ENCODE measurements at regions not wholly inside any gene's neighbourhood (a gene's known extent, or its start where the extent isn't known, plus 50 kb on each side); places are given as distances from the start of the nearest gene placed in this dataset.
"Not testable (repeated sequence)": the region's sequence is repeated elsewhere in the genome, so short reads cannot be mapped to it uniquely, and the experiment has no call there.

DNA sequence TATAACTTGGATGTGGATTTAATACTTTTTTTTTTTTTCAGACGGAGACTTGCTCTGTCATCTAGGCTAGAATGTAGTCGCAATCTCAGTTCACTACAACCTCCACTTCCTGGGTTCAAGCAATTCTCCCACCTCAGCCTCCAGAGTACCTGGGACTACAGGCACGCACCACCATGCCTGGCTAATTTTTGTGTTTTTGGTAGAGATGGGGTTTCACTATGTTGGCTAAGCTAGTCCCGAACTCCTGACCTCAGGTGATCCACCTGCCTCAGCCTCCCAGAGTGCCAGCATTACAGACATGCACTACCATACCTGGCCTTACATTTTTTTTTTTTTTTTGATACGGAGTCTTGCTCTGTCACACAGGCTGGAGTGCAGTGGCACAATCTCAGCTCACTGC is 85.6 kb upstream of the BTN3A2 start:
- not testable (repeated sequence) for H3K9me3 Mint-ChIP-seq; H3K27me3 Mint-ChIP-seq; H3K27ac Mint-ChIP-seq; H3K4me3 Mint-ChIP-seq; H3K36me3 Mint-ChIP-seq (ENCODE audit: low read depth)
- peaks cover 29% of the 10 kb centered on the region for H3K4me1 Mint-ChIP-seq (ENCODE audit: low read depth)

DNA sequence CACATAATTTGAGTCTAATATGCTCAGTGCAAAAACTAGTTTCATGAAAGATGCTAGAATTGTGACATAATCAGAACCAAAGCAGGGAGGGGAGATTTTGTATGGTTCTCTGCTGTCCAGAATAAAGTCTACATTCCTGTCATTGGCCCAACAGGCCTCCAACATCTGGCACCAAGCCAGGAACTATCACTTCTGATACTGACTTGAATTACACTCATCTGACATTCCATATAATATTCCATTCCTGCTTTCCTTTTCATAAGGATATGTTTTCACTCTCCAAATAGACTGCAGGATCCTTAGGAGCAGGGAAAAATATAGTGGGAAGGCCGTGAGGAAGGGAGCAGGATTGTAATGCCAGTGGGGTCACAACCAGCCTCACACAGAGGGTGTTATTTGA is 84.6 kb upstream of the BTN3A2 start:
- H3K4me1 Mint-ChIP-seq (ENCODE audit: low read depth): peaks cover 37% of the 10 kb centered on the region
- no peaks in the 10 kb centered on the region for H3K27me3 Mint-ChIP-seq
- peaks cover 4% of the 10 kb centered on the region for H3K36me3 Mint-ChIP-seq (ENCODE audit: low read depth)
- no peak overlapping the region for H3K4me3 Mint-ChIP-seq
- H3K27ac Mint-ChIP-seq: no peak overlapping the region
- no peaks in the 10 kb centered on the region for H3K9me3 Mint-ChIP-seq

DNA sequence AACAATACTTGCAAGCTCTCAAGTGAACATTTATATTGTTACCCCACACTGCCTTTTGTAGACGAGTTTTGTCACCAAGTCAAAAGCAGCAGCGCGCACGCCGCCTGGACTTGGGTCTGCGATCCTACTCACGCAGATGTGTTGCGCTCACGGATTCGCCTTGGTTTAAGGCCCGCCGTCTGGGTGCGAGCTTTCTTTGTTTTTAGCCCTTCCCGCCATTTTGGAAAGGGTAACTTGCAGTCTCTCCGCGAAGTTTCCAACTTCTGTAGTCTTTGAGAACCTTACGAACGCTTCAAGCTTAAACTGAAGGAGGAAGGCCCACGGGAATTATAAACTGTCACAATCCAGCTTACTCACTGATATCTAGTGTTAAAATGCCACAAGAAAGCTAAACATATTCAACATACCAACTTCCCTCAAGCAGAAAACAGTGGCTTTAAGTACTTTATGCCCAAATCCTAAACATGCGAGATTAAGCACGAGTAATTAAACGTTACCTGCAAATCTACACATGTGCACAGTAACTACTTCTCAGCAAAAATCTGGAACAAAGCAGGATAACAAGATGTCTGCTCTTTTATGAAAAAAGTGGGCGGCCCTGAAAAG is 80.4 kb upstream of the BTN3A2 start:
- no peaks in the 10 kb centered on the region for H3K9me3 Mint-ChIP-seq
- H3K27ac Mint-ChIP-seq: peak overlapping the region; percentile 99
- H3K36me3 Mint-ChIP-seq (ENCODE audit: low read depth): peaks cover 9% of the 10 kb centered on the region
- H3K4me3 Mint-ChIP-seq: peak overlapping the region; percentile 91
- peaks cover 4% of the 10 kb centered on the region for H3K27me3 Mint-ChIP-seq
- H3K4me1 Mint-ChIP-seq (ENCODE audit: low read depth): peaks cover 34% of the 10 kb centered on the region

DNA sequence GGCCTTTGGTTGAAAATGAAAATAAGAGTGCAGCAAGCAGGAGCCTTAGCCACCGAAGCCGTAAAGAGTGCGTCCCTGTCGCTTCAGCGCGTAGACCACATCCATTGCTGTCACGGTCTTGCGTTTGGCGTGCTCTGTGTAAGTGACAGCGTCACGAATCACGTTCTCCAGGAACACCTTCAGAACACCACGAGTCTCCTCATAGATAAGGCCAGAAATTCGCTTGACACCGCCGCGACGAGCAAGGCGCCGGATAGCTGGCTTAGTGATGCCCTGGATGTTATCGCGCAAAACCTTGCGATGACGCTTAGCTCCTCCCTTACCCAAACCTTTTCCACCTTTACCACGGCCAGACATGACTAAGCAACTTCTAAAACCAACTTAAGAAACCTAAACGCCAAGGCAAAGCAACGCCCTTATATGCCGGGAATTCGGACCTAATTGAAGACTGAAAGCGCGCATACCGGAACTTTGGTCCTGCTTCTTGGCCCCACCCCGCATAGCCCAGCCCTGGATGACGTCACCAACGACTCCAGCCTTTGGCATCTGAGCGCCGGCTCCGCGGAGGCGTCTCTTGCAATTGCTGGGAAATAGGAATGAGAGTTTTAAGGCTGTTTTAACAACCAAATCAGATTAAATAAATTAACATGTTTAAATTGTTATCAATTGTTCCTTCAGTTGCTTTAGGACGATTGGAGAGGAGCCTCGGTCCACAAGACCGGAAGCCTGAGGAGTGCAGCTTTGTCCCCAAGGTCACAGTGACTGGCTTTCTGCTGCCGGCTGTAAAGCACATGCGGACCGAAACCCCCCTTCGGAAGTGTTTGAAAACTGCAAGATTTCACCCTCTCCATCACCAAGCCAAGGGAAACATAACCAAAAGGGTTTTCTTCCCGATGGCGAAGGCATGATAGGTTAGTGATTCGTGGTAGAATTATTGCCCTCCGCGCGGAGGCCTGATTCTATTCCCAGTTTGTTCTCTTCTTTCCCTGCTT is 79.6 kb upstream of the BTN3A2 start:
- H3K9me3 Mint-ChIP-seq: no peaks in the 10 kb centered on the region
- peaks cover 34% of the 10 kb centered on the region for H3K4me1 Mint-ChIP-seq (ENCODE audit: low read depth)
- H3K27me3 Mint-ChIP-seq: peaks cover 4% of the 10 kb centered on the region
- peak overlapping the region; percentile 99 for H3K27ac Mint-ChIP-seq
- peaks cover 9% of the 10 kb centered on the region for H3K36me3 Mint-ChIP-seq (ENCODE audit: low read depth)
- H3K4me3 Mint-ChIP-seq: peak overlapping the region; percentile 91

DNA sequence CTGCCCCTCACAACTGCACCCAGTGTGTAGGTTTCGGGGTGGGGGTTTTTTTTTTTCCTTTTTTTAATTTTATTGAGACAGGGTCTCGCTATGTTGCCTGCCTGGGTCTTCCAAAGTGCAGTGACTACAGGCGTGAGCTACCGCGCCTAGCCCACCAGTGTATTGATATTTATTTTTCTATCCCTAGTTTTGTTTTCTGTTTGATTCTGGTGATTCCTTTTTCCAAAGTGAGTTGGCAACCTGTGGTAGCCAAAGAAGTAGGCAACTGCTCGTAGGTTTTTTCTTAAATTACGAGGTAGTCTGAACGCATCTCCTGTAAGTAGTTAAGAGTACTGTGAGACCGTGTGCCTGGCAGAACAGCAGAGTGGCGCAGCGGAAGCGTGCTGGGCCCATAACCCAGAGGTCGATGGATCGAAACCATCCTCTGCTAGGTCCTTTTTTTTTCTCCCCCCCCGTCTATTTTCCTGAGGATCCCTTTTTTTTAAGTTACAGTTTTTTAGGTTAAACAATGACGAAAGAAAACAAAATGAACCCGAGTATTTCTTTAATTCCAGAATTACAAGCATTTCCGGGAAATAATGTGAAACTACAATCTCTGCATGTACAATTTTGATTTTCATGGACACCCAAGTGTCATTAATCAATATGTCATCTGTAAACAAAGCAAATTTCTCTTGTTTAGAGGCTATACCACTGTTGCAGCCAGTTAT is 78.7 kb upstream of the BTN3A2 start:
- Mint-ChIP-seq H3K9me3 (no peaks in the 10 kb centered on the region), H3K4me1 (ENCODE audit: low read depth) (peaks cover 31% of the 10 kb centered on the region), H3K27ac (peak overlapping the region; percentile 99), H3K4me3 (peak overlapping the region; percentile 91), H3K36me3 (ENCODE audit: low read depth) (peaks cover 5% of the 10 kb centered on the region), H3K27me3 (peaks cover 4% of the 10 kb centered on the region)

DNA sequence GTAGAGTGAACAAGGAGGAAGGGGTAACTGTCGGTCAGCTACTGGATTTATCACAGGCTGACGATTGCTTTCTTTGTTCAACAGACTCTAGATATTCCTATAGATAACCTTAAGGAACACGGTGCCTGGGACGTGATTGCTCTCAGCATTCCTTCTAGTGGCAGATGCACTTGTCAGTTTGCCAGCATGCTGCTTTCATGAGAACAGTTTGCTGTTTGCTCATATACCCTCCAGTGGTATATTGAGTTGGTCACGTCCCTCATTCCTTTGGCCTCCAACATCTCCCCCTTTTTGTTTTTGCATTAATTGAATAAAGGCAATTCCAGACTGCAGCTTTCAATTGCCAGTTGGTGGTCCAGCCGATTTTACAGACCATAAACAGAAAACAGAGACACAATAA is 76.8 kb upstream of the BTN3A2 start:
- peaks cover 4% of the 10 kb centered on the region for H3K27me3 Mint-ChIP-seq
- peaks cover 5% of the 10 kb centered on the region for H3K36me3 Mint-ChIP-seq (ENCODE audit: low read depth)
- no peak overlapping the region for H3K27ac Mint-ChIP-seq
- peaks cover 33% of the 10 kb centered on the region for H3K4me1 Mint-ChIP-seq (ENCODE audit: low read depth)
- H3K4me3 Mint-ChIP-seq: no peak overlapping the region
- H3K9me3 Mint-ChIP-seq: no peaks in the 10 kb centered on the region

DNA sequence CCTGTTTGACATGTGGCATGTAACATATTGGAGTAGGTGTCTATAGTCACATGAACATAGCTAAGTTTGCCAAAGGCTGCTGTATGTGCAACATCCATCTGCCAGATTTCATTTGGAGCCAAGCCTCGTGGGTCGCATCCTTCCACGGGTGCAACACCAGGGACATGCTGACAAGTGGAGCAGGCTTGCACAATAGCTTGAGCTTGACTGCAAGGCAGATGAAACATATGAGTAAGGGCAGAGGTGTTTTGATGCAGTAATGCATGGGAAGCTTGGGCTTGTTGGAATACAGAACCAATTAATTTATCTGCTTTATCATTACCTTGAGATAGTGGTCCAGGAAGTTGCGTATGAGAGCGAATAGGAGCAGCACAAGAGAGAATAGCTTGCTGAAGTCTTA is 74.1 kb upstream of the BTN3A2 start:
- Mint-ChIP-seq H3K9me3 (no peaks in the 10 kb centered on the region), H3K4me3 (no peak overlapping the region), H3K4me1 (ENCODE audit: low read depth) (peaks cover 18% of the 10 kb centered on the region), H3K27ac (no peak overlapping the region), H3K36me3 (ENCODE audit: low read depth) (peaks cover 5% of the 10 kb centered on the region), H3K27me3 (peaks cover 4% of the 10 kb centered on the region)

DNA sequence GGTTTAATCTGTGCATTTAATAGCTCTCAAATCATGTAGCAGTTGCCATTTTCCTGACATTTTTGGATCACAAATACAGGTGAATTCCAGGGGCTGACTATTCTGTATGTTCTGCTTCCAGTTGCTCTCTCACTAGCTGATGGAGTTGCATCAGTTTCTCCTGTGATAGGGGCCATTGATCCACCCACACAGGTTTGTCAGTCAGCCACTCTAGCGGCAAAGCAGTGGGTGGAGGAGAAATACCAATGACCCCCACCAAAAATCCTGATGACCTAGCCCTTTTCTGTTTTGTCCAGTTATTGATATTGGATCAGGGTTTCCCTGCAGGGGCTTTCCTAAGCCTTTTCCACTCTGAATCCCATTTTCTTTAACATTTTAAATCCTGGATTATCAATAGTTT is 72.3 kb upstream of the BTN3A2 start:
- Mint-ChIP-seq H3K36me3 (ENCODE audit: low read depth) (no peaks in the 10 kb centered on the region), H3K4me3 (no peak overlapping the region), H3K4me1 (ENCODE audit: low read depth) (peaks cover 17% of the 10 kb centered on the region)

DNA sequence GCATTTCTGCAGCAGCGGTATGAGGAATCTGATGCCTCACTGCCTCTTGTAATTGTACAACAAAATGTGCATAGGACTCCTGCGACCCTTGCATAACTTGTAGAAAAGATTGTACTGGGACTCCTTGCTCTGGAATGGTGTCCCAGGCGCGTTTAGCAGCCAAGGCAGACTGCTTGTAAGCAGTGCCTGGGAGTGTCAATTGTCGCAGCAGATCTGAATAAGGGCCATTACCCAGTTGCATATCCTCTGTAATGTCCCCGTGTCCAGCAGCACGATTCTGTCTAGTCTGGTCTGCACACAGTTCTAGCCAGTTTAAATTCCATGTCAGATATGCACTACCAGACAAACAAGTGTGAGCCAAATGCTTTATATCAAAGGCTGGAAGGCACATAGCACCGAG is 70.7 kb upstream of the BTN3A2 start:
- peaks cover 20% of the 10 kb centered on the region for H3K4me1 Mint-ChIP-seq (ENCODE audit: low read depth)
- no peaks in the 10 kb centered on the region for H3K27me3 Mint-ChIP-seq
- H3K36me3 Mint-ChIP-seq (ENCODE audit: low read depth): no peaks in the 10 kb centered on the region
- no peak overlapping the region for H3K4me3 Mint-ChIP-seq
- no peaks in the 10 kb centered on the region for H3K9me3 Mint-ChIP-seq
- H3K27ac Mint-ChIP-seq: no peak overlapping the region

More for the DNA sequence above, 72.3 kb upstream of the BTN3A2 start:
- Mint-ChIP-seq H3K27me3 (no peaks in the 10 kb centered on the region), H3K27ac (no peak overlapping the region), H3K9me3 (no peaks in the 10 kb centered on the region)

DNA sequence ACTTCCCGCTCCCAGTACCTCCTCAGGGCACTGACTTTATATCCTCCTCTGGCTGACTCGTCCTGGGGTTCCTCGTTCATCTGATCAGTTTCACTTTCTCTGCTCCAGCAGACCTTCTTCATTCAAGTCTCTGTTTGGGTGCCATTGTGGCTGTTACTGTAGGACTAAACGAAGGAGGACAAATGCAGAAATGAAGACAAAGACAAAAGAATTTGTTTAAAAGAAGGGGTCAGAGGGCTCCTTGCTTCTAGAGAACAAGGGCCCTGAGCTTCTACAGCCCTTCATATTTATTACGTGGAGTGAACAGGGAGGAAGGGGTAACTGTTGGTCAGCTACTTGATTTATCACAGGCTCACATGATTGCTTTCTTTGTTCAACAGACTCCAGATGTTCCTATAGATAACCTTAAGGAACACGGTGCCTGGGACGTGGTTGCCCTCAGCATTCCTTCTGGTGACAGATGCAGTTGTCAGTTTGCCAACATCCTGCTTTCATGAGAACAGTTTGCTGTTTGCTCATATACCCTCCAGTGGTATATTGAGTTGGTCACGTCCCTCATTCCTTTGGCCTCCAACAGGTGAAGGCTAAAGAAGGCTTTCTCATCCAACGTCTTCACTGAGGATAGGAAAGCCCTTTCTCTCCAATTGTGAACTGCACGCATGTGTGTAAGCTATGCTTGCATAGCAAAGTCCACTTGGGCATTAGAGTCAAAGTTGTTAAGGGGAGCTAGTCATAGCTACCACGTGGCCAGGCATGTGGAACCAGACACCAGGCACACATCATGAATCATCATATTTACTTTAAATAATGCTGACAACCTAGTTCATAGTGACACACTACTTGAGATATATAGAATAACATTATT is 69.1 kb upstream of the BTN3A2 start:
- Mint-ChIP-seq H3K36me3 (ENCODE audit: low read depth) (no peaks in the 10 kb centered on the region), H3K4me3 (no peak overlapping the region), H3K9me3 (no peaks in the 10 kb centered on the region), H3K4me1 (ENCODE audit: low read depth) (peaks cover 35% of the 10 kb centered on the region), H3K27ac (peak overlapping the region; percentile 8), H3K27me3 (no peaks in the 10 kb centered on the region)

DNA sequence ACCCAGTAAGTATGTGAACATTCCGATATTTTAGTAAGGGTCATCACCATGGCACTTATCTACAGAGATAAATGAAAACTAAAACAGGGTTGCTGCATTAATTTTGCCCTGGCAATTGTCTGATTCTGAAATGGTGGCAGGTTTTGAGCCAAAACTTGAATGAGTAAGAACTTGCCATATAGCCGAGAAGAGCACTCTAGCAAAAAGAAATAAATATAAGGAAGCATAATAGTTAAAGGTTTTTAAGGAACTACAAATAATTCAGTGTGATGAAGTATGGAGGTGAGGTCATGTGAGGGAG is 68.5 kb upstream of the BTN3A2 start:
- Mint-ChIP-seq H3K27ac (no peak overlapping the region), H3K36me3 (ENCODE audit: low read depth) (no peaks in the 10 kb centered on the region), H3K27me3 (no peaks in the 10 kb centered on the region), H3K4me3 (no peak overlapping the region), H3K9me3 (no peaks in the 10 kb centered on the region), H3K4me1 (ENCODE audit: low read depth) (peaks cover 40% of the 10 kb centered on the region)

DNA sequence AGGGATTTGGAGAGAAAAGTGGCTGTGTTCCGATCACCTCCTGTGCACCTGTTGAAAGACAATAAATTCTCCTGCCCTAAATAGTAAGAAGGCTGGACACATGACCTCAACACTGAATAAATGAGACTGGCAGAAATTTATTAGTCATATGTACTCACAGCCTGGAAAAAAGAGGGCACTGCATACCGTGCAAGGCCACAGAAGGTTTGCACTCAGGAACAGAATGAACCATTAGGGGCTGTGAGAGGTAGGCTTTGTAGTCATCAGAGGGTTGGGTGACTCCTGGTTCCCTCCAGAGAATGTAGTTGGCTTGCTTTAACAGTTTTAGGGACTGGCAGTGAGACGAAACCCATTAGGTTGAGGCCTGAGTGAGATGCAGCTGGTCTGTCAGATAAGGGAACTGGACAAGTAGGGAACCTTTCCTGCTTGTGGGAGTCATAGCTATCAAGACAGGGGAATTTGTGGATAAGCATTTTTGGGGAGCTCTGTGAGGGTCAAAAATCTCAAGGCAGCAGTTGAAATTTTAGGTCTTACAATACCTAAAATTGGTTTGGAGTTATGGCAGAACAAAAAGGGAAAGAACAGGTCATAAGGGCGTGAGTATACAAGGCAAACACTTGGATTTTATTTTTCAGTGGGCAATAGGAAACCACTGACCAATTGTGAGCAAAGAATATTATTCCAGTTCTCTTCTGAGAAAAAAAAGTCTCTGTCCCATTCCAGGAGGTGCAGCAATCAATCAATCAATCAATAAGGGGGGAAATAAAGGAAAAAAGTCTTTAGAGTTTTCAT is 67.9 kb upstream of the BTN3A2 start:
- Mint-ChIP-seq H3K4me3 (no peak overlapping the region), H3K9me3 (no peaks in the 10 kb centered on the region), H3K27ac (no peak overlapping the region), H3K27me3 (no peaks in the 10 kb centered on the region), H3K4me1 (ENCODE audit: low read depth) (peaks cover 46% of the 10 kb centered on the region), H3K36me3 (ENCODE audit: low read depth) (no peaks in the 10 kb centered on the region)

DNA sequence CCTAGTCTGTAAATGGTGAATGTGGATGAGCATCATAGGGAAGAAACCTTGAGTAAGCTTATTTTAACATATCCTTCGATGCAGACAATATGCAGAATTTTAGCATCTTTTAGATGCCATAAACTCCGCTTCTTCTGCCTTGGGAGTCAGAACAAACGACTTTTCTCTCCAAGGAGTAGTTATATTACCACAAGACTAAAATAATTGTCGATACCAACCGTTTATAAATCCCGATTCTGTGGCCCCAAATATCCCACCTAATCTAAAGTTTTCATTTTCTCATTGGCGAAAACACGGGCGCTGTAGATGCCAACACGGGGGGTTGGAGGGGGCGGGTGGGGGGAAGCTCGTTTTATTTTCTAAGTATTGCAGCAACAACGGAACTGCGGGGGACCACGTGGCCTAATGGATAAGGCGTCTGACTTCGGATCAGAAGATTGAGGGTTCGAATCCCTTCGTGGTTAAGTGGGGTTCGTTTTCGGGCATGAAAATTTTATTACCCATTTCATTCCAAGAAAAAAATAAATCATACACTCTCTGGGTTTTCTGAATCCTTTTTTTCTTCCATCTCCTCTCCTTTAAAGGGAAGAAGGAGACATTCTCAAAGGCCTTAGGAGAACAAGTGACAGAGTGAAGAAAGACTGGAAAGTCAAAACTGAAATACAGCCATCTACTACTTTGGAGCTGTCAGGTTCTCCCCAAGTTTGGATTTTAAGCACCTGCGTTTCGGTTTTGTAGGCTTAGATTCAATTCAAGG is 65.5 kb upstream of the BTN3A2 start:
- Mint-ChIP-seq H3K27ac (peak overlapping the region; percentile 41), H3K27me3 (no peaks in the 10 kb centered on the region), H3K4me3 (no peak overlapping the region), H3K36me3 (ENCODE audit: low read depth) (no peaks in the 10 kb centered on the region), H3K4me1 (ENCODE audit: low read depth) (peaks cover 58% of the 10 kb centered on the region), H3K9me3 (peaks cover 8% of the 10 kb centered on the region)
